ENCODE measurements at regions not wholly inside any gene's neighbourhood (a gene's known extent, or its start where the extent isn't known, plus 50 kb on each side); places are given as distances from the start of the nearest gene placed in this dataset.
A peak's percentile ranks its signal among the peaks of the same experiment; 100 is the strongest.

GRCh38 chr14:38880643-38881524 is 222.2 kb downstream of the SEC23A start (continued):
- no peak for TF ChIP-seq ZIK1 (CRISPR knock-in tag; IDR thresholded peaks at IDR 0.05; ENCODE audit: borderline replicate concordance, low read depth)
- no peak for TF ChIP-seq TBL1XR1 (IDR thresholded peaks at IDR 0.05; ENCODE audit: borderline replicate concordance, low read length, partially characterized antibody)
- TF ChIP-seq SMC3 (IDR thresholded peaks at IDR 0.05; ENCODE audit: low read length): no peak
- no peak; the same call in 1 of the 2 replicates for TF ChIP-seq MIER3 (CRISPR knock-in tag; IDR thresholded peaks at IDR 0.05; ENCODE audit: borderline replicate concordance)
- TF ChIP-seq ZNF816 (CRISPR knock-in tag; IDR thresholded peaks at IDR 0.05; ENCODE audit: borderline replicate concordance): no peak
- no peak for TF ChIP-seq IRF1 (CRISPR knock-in tag; IDR thresholded peaks at IDR 0.05; ENCODE audit: low read depth)
- TF ChIP-seq ZNF7 (CRISPR knock-in tag; IDR thresholded peaks at IDR 0.05): no peak
- TF ChIP-seq HOMEZ (CRISPR knock-in tag; IDR thresholded peaks at IDR 0.05; ENCODE audit: low read depth): 0 out of 2 replicates have a peak, but pooled peaks have one; percentile 29
- TF ChIP-seq ZNF775 (CRISPR knock-in tag; IDR thresholded peaks at IDR 0.05; ENCODE audit: borderline replicate concordance): no peak
- no peak for TF ChIP-seq ZNF839 (CRISPR knock-in tag; IDR thresholded peaks at IDR 0.05; ENCODE audit: borderline replicate concordance)
- no peak for TF ChIP-seq FOXP1 (IDR thresholded peaks at IDR 0.05)
- no peak; the same call in 1 of the 2 replicates for TF ChIP-seq FOXP1 (CRISPR knock-in tag; IDR thresholded peaks at IDR 0.05)
- no peak for TF ChIP-seq ZUFSP (CRISPR knock-in tag; IDR thresholded peaks at IDR 0.05; ENCODE audit: borderline replicate concordance)
- 0 out of 4 replicates have a peak, but pooled peaks of 1 of the 2 experiments have one; percentile 16 for TF ChIP-seq EP300 (IDR thresholded peaks at IDR 0.05; ENCODE audit: low read depth in 2 of 2, low read length in 2 of 2)
- no peak for TF ChIP-seq EP300 (CRISPR knock-in tag; IDR thresholded peaks at IDR 0.05; ENCODE audit: borderline replicate concordance)
- TF ChIP-seq ZNF614 (CRISPR knock-in tag; IDR thresholded peaks at IDR 0.05; ENCODE audit: borderline replicate concordance): 0 out of 2 replicates have a peak, but pooled peaks have one; percentile 39
- TF ChIP-seq HMG20A (CRISPR knock-in tag; IDR thresholded peaks at IDR 0.05; ENCODE audit: borderline replicate concordance): peak; percentile 46; the same call in 1 of the 2 replicates
- no peak for TF ChIP-seq TGIF2 (CRISPR knock-in tag; IDR thresholded peaks at IDR 0.05)
- no peak for TF ChIP-seq ZBTB1 (CRISPR knock-in tag; IDR thresholded peaks at IDR 0.05; ENCODE audit: borderline replicate concordance)
- 0 out of 2 replicates have a peak, but pooled peaks have one; percentile 28 for TF ChIP-seq SAP130 (CRISPR knock-in tag; IDR thresholded peaks at IDR 0.05; ENCODE audit: low read depth)
- no peak for TF ChIP-seq ARID2 (CRISPR knock-in tag; IDR thresholded peaks at IDR 0.05; ENCODE audit: borderline replicate concordance)
- TF ChIP-seq ZNF264 (CRISPR knock-in tag; IDR thresholded peaks at IDR 0.05): no peak
- TF ChIP-seq KLF9 (CRISPR knock-in tag; IDR thresholded peaks at IDR 0.05; ENCODE audit: low read depth): 0 out of 2 replicates have a peak, but pooled peaks have one; percentile 18
- TF ChIP-seq ZNF367 (CRISPR knock-in tag; IDR thresholded peaks at IDR 0.05; ENCODE audit: borderline replicate concordance): no peak
- TF ChIP-seq TSC22D2 (CRISPR knock-in tag; IDR thresholded peaks at IDR 0.05; ENCODE audit: borderline replicate concordance): no peak
- no peak for TF ChIP-seq ZNF205 (CRISPR knock-in tag; IDR thresholded peaks at IDR 0.05)
- TF ChIP-seq ZNF577 (CRISPR knock-in tag; IDR thresholded peaks at IDR 0.05; ENCODE audit: borderline replicate concordance, low read depth): no peak
- TF ChIP-seq GATAD2A (CRISPR knock-in tag; IDR thresholded peaks at IDR 0.05): no peak; the same call in 1 of the 2 replicates

Measured in HepG2 (cell line).